Immature natural killer cell (primary cell): ENCODE measurements at regions not wholly inside any gene's neighbourhood (a gene's known extent, or its start where the extent isn't known, plus 50 kb on each side); places are given as distances from the start of the nearest gene placed in this dataset.

Source experiments
- DNase-seq, 3 donors: peaks; one replicate each; pipeline ENCODE4 v3.0.0; 2022; ENCODE audit warnings: mixed read lengths in 1 of 3
- H3K27ac Mint-ChIP-seq, 6 donors: one replicate each; pipeline ENCODE4 v1.8.0; 2020; ENCODE audit warnings: mixed read lengths in 6 of 6, mild to moderate bottlenecking in 5 of 6, inconsistent platforms in 4 of 6, moderate library complexity in 3 of 6
- H3K27me3 Mint-ChIP-seq, 3 donors: one replicate each; pipeline ENCODE4 v1.8.0; 2020 to 2021; ENCODE audit warnings: low read depth in 3 of 3, mild to moderate bottlenecking in 3 of 3, mixed read lengths in 3 of 3, moderate library complexity in 3 of 3, inconsistent platforms in 1 of 3
- H3K36me3 Mint-ChIP-seq, 3 donors: one replicate each; pipeline ENCODE4 v1.8.0; 2020; ENCODE audit warnings: mixed read lengths in 3 of 3, inconsistent platforms in 2 of 3, mild to moderate bottlenecking in 2 of 3
- H3K4me1 Mint-ChIP-seq, 2 donors: one replicate each; pipeline ENCODE4 v1.8.0; 2020; ENCODE audit warnings: inconsistent platforms in 2 of 2, mild to moderate bottlenecking in 2 of 2, mixed read lengths in 2 of 2, moderate library complexity in 1 of 2
- H3K4me3 Mint-ChIP-seq, 5 donors: one replicate each; pipeline ENCODE4 v1.8.0; 2020; ENCODE audit warnings: mild to moderate bottlenecking in 5 of 5, mixed read lengths in 5 of 5, inconsistent platforms in 3 of 5, moderate library complexity in 3 of 5
- H3K9me3 Mint-ChIP-seq, 6 donors: one replicate each; pipeline ENCODE4 v1.8.0; 2020; ENCODE audit warnings: mild to moderate bottlenecking in 6 of 6, mixed read lengths in 6 of 6, inconsistent platforms in 4 of 6, moderate library complexity in 3 of 6

DNA sequence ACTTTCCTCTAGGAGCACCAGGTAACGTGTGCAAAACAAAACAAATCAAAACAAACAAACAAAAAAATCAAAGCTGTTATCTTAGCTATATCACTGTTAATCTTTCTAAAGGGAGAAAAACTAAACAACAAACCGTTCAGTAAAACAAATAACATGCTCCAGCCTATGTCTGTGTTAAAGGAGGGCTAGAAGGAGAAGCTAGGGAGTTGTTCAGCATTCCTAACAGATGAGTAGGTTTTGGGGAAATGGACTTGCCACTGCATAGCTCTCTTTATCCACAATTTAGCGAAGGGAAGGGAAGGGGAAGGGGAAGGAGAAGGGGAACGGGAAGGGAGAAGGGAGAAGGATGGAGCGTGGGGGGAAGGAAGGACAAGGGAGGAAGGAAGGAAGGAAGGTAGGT is 134.2 kb upstream of the AKR1E2 start:
- no peak for DNase-seq
- Mint-ChIP-seq H3K9me3 (no peaks in the 10 kb centered on the region), H3K4me1 (no peaks in the 10 kb centered on the region), H3K27ac (no peak overlapping the region), H3K4me3 (no peak overlapping the region), H3K27me3 (peaks cover 1 to 12% (median 6%) of the 10 kb centered on the region in 3 donors), H3K36me3 (no peaks in the 10 kb centered on the region)

DNA sequence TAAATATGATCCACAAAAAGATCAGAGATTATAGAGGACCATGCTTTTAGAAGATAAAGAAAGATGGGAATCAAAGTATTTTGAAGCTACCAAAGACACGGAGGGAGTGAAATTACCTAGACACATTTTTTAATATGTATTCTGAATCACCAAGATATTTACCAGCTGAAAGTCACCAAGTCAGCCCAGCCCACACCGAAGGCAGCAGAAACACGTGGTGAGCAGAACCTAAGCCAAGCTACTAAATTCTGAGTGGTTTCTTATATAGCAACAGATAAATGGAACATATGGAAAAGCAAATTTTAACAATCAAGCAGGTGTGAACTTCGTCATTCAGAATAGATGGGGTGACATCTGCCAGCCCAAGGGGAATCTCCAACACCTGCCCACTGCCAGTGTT is 134.7 kb upstream of the AKR1E2 start:
- no peak for DNase-seq

DNA sequence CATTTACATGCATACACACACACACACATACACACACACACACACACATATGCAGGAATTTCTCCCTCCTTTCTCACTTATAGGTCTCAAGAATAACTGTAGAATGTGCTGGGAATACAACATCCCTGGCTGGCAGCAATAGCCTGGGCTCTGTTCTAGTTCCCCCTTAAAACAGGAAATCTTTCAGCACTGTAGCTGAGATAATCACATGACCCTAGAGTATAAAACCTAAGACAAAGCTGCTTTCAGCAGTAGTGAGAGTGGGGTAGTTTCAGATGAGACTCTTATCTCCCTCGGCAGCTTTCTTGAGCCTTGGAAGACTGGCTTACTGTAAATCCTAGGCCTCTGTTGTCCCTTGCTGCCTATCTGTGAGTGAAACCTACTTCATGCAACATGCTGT is 137.4 kb upstream of the AKR1E2 start:
- peaks cover 4 to 9% (median 6%) of the 10 kb centered on the region in 3 donors for H3K27me3 Mint-ChIP-seq
- H3K4me1 Mint-ChIP-seq, result no peaks in the 10 kb centered on the region
- no peaks in the 10 kb centered on the region for H3K36me3 Mint-ChIP-seq
- H3K27ac Mint-ChIP-seq, result no peak overlapping the region
- no peaks in the 10 kb centered on the region for H3K9me3 Mint-ChIP-seq
- no peak for DNase-seq
- H3K4me3 Mint-ChIP-seq, result no peak overlapping the region

More for the DNA sequence above, 134.7 kb upstream of the AKR1E2 start:
- Mint-ChIP-seq H3K27ac (no peak overlapping the region), H3K4me3 (no peak overlapping the region), H3K27me3 (peaks cover 1 to 12% (median 6%) of the 10 kb centered on the region in 3 donors), H3K4me1 (no peaks in the 10 kb centered on the region), H3K9me3 (no peaks in the 10 kb centered on the region), H3K36me3 (no peaks in the 10 kb centered on the region)

DNA sequence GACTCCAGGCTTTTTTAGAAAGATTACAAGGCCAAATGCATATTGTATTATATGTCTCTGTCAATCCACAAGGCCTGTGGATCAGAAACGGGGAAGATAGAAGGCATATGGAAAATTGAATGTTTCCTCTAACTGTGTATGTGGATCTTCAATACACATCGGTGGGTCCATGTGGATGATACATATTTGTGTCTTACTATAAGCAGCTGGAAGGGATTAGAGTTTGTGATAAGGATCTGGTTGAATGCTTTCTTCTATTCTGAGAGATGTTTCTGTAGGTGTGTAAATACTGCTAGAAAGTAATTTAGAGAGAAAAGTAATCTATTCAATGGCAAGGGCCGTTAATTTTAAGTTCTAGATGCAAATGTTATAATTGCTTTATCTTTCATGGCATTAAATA is 137.8 kb upstream of the AKR1E2 start:
- DNase-seq, result no peak
- H3K27ac Mint-ChIP-seq, result no peak overlapping the region
- H3K4me3 Mint-ChIP-seq, result no peak overlapping the region
- no peaks in the 10 kb centered on the region for H3K9me3 Mint-ChIP-seq
- peaks cover 4 to 6% (median 6%) of the 10 kb centered on the region in 3 donors for H3K27me3 Mint-ChIP-seq
- no peaks in the 10 kb centered on the region for H3K36me3 Mint-ChIP-seq
- no peaks in the 10 kb centered on the region for H3K4me1 Mint-ChIP-seq

DNA sequence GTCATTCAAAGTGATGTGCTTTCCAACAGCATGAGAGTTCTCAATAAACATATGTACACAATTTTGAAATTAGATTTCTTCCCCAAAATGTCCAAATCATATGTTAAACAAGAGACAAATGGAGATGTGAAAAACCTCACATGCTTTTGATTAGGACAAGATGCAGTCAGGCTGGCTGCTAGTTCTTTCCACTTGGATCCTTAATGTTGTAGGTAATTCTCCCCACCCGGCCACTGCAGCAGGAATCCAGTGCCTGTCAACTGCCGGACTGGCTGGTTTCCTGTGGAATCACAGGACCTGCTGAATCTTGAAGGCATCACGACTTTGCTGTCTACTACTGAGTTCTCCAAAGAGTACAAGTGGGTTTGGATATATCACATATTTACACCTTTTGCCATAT is 138.6 kb upstream of the AKR1E2 start:
- Mint-ChIP-seq H3K27ac (no peak overlapping the region), H3K4me1 (no peaks in the 10 kb centered on the region), H3K4me3 (no peak overlapping the region), H3K36me3 (no peaks in the 10 kb centered on the region), H3K9me3 (no peaks in the 10 kb centered on the region), H3K27me3 (peaks cover 4 to 5% (median 5%) of the 10 kb centered on the region in 3 donors)
- no peak for DNase-seq

DNA sequence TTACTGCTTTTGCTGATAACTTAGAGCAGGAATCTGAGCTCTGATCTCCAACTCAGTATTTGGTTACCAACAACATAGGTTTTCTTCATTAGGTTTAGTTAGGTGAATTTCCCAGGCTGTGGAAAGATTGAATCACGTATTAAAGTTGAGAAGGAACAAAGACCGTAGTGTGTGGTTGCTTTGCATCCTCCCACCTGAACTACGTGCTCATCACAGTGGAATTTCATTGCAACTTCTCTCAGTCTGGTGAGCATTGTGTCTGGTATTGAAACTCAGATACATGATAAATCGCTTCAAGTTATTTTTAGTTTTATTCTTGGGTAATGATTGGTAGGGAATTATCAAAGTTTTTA is 139.4 kb upstream of the AKR1E2 start:
- peaks cover 4 to 9% (median 4%) of the 10 kb centered on the region in 3 donors for H3K27me3 Mint-ChIP-seq
- no peaks in the 10 kb centered on the region for H3K36me3 Mint-ChIP-seq
- H3K9me3 Mint-ChIP-seq, result no peaks in the 10 kb centered on the region
- no peaks in the 10 kb centered on the region for H3K4me1 Mint-ChIP-seq
- H3K27ac Mint-ChIP-seq, result no peak overlapping the region
- no peak for DNase-seq
- no peak overlapping the region for H3K4me3 Mint-ChIP-seq

DNA sequence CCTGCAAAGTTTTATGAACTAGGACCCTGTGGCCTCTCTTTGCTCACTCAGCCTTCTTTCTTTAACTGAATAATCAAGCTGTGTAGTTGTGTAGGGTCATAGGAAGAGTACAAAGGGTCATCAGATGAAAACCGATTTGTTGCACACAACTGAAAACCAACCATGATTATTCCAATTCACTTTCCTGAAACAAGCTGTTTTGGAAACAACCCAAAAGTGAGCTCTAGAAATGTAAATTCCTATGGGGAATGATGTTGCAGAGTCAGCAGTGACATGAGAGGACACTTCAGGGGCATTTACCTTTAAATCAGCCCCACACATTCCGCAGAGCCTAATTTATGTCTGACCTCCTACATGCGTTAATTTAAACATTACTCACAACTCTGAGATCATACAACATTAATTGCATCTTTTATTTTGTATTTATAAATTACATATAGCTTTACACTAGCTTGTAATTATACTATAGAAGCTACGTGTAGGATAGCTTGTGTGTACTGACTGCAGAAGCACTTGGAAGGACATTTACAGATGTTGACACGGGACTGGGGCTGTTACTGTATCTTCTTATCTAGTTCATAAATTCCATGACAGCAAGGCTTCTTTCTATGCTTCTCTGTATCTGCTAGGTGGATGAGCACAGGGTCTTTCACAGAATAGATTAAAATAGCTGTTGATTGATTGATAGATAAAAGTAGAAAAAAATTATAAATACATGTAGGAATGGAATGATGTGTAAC is 139.9 kb upstream of the AKR1E2 start:
- no peak overlapping the region for H3K27ac Mint-ChIP-seq
- no peaks in the 10 kb centered on the region for H3K4me1 Mint-ChIP-seq
- H3K9me3 Mint-ChIP-seq, result no peaks in the 10 kb centered on the region
- H3K4me3 Mint-ChIP-seq, result no peak overlapping the region
- no peaks in the 10 kb centered on the region for H3K36me3 Mint-ChIP-seq
- DNase-seq, result no peak
- peaks cover 4 to 9% (median 4%) of the 10 kb centered on the region in 3 donors for H3K27me3 Mint-ChIP-seq

DNA sequence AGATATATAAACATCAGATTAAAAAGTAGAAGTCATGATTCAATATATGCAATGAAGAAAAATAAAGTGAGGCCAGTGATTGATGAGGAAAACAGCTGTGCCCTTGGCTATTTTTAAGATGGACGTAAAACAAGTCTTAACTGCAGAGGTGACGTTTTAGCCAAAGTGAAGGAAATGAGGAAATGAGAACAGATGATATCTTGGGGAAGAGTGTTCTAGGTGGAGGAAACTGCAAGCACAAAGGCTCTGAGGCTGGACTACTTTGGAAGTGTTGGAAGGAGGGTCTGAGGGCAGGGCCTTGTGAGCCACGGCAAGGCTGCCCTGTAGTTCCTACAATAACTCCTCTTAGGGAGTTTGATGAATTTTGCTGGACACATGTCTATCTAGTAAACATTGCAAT is 140.5 kb upstream of the AKR1E2 start:
- H3K4me1 Mint-ChIP-seq, result no peaks in the 10 kb centered on the region
- H3K36me3 Mint-ChIP-seq, result no peaks in the 10 kb centered on the region
- no peak for DNase-seq
- peaks cover 4 to 9% (median 4%) of the 10 kb centered on the region in 3 donors for H3K27me3 Mint-ChIP-seq
- H3K27ac Mint-ChIP-seq, result no peak overlapping the region
- no peak overlapping the region for H3K4me3 Mint-ChIP-seq
- no peaks in the 10 kb centered on the region for H3K9me3 Mint-ChIP-seq

DNA sequence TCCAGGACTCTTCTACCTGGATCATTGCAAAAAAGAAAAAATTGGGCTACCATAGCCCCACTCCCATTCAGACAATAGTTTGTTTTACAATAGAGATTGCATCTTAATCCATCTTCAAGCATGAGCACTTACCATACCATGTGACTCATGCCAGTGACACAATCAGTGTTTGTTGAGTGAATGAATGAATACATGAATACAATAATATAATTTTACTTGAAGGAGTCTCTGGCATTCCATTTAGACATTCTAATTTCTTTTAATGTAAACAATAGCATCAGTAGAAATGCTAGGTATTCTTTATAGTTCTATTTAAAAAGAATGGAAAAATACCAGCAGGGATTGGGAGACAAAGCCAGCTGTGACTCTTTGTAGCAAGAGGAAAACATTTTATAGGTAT is 141.6 kb upstream of the AKR1E2 start:
- H3K4me1 Mint-ChIP-seq, result no peaks in the 10 kb centered on the region
- no peak overlapping the region for H3K4me3 Mint-ChIP-seq
- H3K27ac Mint-ChIP-seq, result no peak overlapping the region
- H3K27me3 Mint-ChIP-seq, result peaks cover under 1 to 9% (median 3%) of the 10 kb centered on the region in 3 donors
- no peaks in the 10 kb centered on the region for H3K36me3 Mint-ChIP-seq
- no peak for DNase-seq
- H3K9me3 Mint-ChIP-seq, result no peaks in the 10 kb centered on the region

DNA sequence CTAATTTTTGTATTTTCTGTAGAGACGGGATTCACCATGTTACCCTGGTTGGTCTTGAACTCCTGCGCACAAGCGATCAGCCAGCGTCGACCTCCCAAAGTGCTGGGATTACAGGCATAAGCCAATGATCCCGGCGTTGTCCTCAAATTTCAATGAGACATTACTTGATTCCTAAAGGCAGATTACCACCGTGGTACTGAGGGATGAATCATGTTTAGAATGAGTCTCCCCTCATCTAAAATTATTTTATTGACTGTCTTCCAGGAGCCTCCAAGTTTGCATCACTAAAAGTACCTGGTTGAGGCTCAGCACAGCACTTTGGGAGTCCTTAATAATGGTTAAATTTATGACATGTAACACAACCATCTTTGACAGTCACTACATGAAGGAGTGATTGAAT is 142.2 kb upstream of the AKR1E2 start:
- H3K9me3 Mint-ChIP-seq, result no peaks in the 10 kb centered on the region
- H3K4me1 Mint-ChIP-seq, result no peaks in the 10 kb centered on the region
- no peak for DNase-seq
- H3K27me3 Mint-ChIP-seq, result peaks cover 0 to 12% (median 2%) of the 10 kb centered on the region in 3 donors
- no peaks in the 10 kb centered on the region for H3K36me3 Mint-ChIP-seq
- no peak overlapping the region for H3K27ac Mint-ChIP-seq
- no peak overlapping the region for H3K4me3 Mint-ChIP-seq

DNA sequence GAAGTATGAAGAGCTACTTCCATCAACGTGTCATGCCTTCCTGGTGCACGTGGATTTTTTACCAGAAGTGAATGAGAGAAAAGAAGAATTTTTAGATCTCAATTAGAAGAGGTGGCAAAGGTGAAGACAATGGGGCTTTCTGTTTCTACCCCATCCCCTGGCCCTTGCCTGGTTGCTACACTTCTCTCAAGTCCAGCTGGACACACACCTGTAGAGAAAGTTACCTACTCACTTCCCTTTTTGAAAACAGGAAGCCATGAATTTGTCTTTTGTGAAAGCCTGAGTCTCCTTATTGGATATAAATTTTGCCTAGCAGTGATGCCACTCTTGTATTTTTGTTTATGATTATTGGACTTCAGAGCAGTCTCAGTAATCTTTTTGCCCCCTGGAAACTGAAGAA is 142.9 kb upstream of the AKR1E2 start:
- no peaks in the 10 kb centered on the region for H3K4me1 Mint-ChIP-seq
- DNase-seq, result no peak
- H3K27me3 Mint-ChIP-seq, result peaks cover 0 to 12% (median 2%) of the 10 kb centered on the region in 3 donors
- no peak overlapping the region for H3K27ac Mint-ChIP-seq
- no peaks in the 10 kb centered on the region for H3K36me3 Mint-ChIP-seq
- H3K4me3 Mint-ChIP-seq, result no peak overlapping the region
- H3K9me3 Mint-ChIP-seq, result no peaks in the 10 kb centered on the region

DNA sequence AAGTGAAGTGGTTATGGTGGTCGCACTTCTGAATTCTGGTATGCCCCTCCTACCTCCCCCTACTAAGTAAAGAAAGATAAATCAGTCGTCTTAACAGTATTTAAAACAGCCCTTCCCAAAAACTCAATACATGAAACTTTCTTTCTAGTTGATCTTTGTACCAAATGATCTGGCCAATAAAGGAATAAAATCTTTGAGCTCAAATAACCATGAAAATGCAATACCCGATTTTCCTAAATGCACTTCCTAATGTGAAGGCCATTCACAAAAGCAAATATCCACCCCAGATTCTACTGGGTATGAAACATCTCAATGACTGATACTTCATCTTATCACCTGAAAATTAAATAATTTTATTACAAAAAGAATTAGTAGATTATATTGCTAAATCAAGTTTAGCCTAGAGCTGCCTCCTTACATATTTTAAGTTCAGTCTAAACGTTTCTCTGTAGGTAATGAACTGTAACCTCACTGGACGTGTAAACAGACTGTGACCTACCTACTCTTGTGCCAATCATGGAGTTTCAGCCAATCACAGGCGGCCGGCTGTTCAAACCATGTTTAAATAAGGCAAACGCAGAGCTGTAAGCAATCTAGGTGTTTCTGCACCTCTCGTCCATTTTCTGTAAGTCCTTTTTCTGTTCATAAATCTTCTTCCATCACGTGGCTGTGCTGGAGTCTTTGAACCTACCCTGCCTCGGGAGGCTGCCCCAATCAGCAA is 146.9 kb upstream of the AKR1E2 start:
- Mint-ChIP-seq H3K27me3 (peaks cover 0 to 11% (median 3%) of the 10 kb centered on the region in 3 donors), H3K4me3 (no peak overlapping the region), H3K4me1 (no peaks in the 10 kb centered on the region), H3K36me3 (no peaks in the 10 kb centered on the region), H3K9me3 (no peaks in the 10 kb centered on the region), H3K27ac (no peak overlapping the region)
- no peak for DNase-seq

DNA sequence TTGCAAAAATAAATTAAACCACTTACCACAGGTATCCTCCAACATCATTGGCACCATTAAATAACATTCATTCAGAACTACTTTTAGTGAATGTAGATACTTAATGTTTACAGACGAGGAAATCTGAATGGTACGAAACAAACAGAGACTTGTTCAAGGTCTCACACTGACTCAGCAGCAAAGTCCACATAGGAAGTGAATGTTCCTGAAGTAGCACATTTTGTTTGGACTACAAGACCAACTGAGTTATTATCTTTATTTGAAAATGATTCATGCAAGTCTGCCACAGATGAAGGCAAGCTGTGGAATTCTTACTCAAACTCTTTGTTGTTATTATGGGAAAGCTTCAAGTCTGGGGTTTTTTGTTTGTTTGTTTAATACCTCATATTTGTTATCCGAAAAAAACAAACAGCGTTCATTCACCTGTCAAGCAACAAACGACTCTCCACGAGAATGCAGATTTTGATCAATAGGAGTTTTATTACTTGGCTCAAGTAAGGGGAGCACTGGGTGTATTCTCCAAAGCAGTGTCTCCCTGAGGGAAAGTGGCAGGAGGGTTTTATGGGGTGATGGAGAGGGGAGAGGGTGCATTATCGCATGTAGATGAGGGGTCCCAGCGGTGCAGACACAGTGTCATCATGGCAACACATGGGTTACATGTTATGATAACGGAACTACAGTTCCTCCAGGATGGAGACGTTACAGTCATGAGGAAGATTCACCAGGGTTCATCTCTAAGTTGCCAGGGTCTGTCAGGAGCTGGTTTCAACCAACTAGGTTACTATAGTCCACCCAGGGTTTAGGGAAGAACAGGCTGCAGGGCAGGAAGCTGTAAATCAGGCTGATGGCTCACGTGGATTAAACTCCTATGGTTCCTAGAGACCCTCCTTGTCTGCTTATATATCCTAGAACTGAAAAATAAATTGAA is 147.7 kb upstream of the AKR1E2 start:
- no peaks in the 10 kb centered on the region for H3K4me1 Mint-ChIP-seq
- H3K27me3 Mint-ChIP-seq, result peaks cover 0 to 11% (median 3%) of the 10 kb centered on the region in 3 donors
- no peak overlapping the region for H3K4me3 Mint-ChIP-seq
- H3K36me3 Mint-ChIP-seq, result no peaks in the 10 kb centered on the region
- DNase-seq, result no peak
- no peak overlapping the region for H3K27ac Mint-ChIP-seq
- H3K9me3 Mint-ChIP-seq, result no peaks in the 10 kb centered on the region
